GM12874 (cell line): ENCODE measurements at regions not wholly inside any gene's neighbourhood (a gene's known extent, or its start where the extent isn't known, plus 50 kb on each side); places are given as distances from the start of the nearest gene placed in this dataset.

Experiments used
- CTCF ChIP-seq: IDR thresholded peaks from 2 replicates; pipeline ENCODE4 v1.5.1; 2011; ENCODE audit warnings: low read depth, mild to moderate bottlenecking, control low read depth, low read length, moderate library complexity; ENCODE audit not compliant: insufficient read depth

GRCh38 chr3:78204977-78205376 lies 1165.1 kb downstream of the ROBO2 start:
- no peak for TF ChIP-seq CTCF

- no peak for TF ChIP-seq CTCF
These were observed 1181.4 kb downstream of the ROBO2 start for GRCh38 chr3:78221300-78221699.

GRCh38 chr3:78221796-78222195 lies 1181.9 kb downstream of the ROBO2 start:
- TF ChIP-seq CTCF, result no peak

GRCh38 chr3:78235841-78236240 lies 1195.9 kb downstream of the ROBO2 start:
- no peak for TF ChIP-seq CTCF

GRCh38 chr3:78238811-78239210 lies 1198.9 kb downstream of the ROBO2 start:
- no peak for TF ChIP-seq CTCF

- no peak for TF ChIP-seq CTCF
These were observed 1202.8 kb downstream of the ROBO2 start for GRCh38 chr3:78242724-78243123.

- no peak for TF ChIP-seq CTCF
These were observed 1204.2 kb downstream of the ROBO2 start for GRCh38 chr3:78244136-78244535.

GRCh38 chr3:78249294-78249693 lies 1209.4 kb downstream of the ROBO2 start:
- no peak for TF ChIP-seq CTCF
